ENCODE measurements at regions not wholly inside any gene's neighbourhood (a gene's known extent, or its start where the extent isn't known, plus 50 kb on each side); places are given as distances from the start of the nearest gene placed in this dataset.

GRCh38 chr4:166366012-166366411, 493.0 kb downstream of the TLL1 start:
- no peaks in the 10 kb centered on the region for H3F3A ChIP-seq (ENCODE audit: insufficient read depth)
- H3K9me3 ChIP-seq (ENCODE audit: low read depth): no peaks in the 10 kb centered on the region
- DNase-seq: no peak
- H2AFZ ChIP-seq: no peak overlapping the region
- no peak overlapping the region for H3K27ac ChIP-seq
- no peaks in the 10 kb centered on the region for H3K4me1 ChIP-seq (ENCODE audit: insufficient read depth)
- in situ Hi-C loops (cut with MboI): no loop called here
- no peak overlapping the region for H3K4me2 ChIP-seq (ENCODE audit: unreplicated experiment)
- H3K9me2 ChIP-seq (ENCODE audit: insufficient read depth): no peaks in the 10 kb centered on the region; the same call in 1 of the 2 replicates
- H4K20me1 ChIP-seq (ENCODE audit: insufficient read depth): no peaks in the 10 kb centered on the region
- H3K4me3 ChIP-seq: no peak overlapping the region
- H3K9ac ChIP-seq: no peak overlapping the region
- TF ChIP-seq EZH2 (IDR thresholded peaks at IDR 0.05; ENCODE audit: insufficient read depth, poor library complexity, severe bottlenecking): no peak
- TF ChIP-seq EZH2phosphoT487 (IDR thresholded peaks at IDR 0.05; ENCODE audit: insufficient read depth, low read depth): no peak
- H3K27me3 ChIP-seq (replicated peaks; ENCODE audit: insufficient read depth): no peaks in the 10 kb centered on the region
- no peaks in the 10 kb centered on the region for H3K36me3 ChIP-seq (ENCODE audit: low read depth)
- WGBS, 2 experiments (ENCODE audit: low coverage in 1 of 2, low lambda C conversion rate in 2 of 2, missing lambda C conversion rate in 2 of 2): 41% methylated on average over 3 of the region's 3 CpGs
- no peaks in the 10 kb centered on the region for H3K79me2 ChIP-seq (ENCODE audit: insufficient read depth)

GRCh38 chr4:166377578-166377977, 504.5 kb downstream of the TLL1 start:
- Histone ChIP-seq H2AFZ (no peak overlapping the region), H4K20me1 (ENCODE audit: insufficient read depth) (no peaks in the 10 kb centered on the region), H3K27ac (no peak overlapping the region), H3K79me2 (ENCODE audit: insufficient read depth) (no peaks in the 10 kb centered on the region), H3K4me2 (ENCODE audit: unreplicated experiment) (no peak overlapping the region), H3K4me1 (ENCODE audit: insufficient read depth) (no peaks in the 10 kb centered on the region), H3K4me3 (no peak overlapping the region), H3K27me3 (replicated peaks; ENCODE audit: insufficient read depth) (no peaks in the 10 kb centered on the region), H3F3A (ENCODE audit: insufficient read depth) (no peaks in the 10 kb centered on the region), H3K36me3 (ENCODE audit: low read depth) (no peaks in the 10 kb centered on the region), H3K9ac (no peak overlapping the region), H3K9me2 (ENCODE audit: insufficient read depth) (no peaks in the 10 kb centered on the region), H3K9me3 (ENCODE audit: low read depth) (no peaks in the 10 kb centered on the region)
- TF ChIP-seq EZH2phosphoT487 (IDR thresholded peaks at IDR 0.05; ENCODE audit: insufficient read depth, low read depth) (no peak), EZH2 (IDR thresholded peaks at IDR 0.05; ENCODE audit: insufficient read depth, poor library complexity, severe bottlenecking) (no peak)
- no peak for DNase-seq
- WGBS, 2 experiments (ENCODE audit: low coverage in 1 of 2, low lambda C conversion rate in 2 of 2, missing lambda C conversion rate in 2 of 2): 48 to 50% methylated on average over 1 of the region's 1 CpG
- in situ Hi-C loops (cut with MboI): no loop called here

GRCh38 chr4:166386491-166387360, 513.7 kb downstream of the TLL1 start:
- Histone ChIP-seq H3K9me3 (ENCODE audit: low read depth) (no peaks in the 10 kb centered on the region), H3K27me3 (replicated peaks; ENCODE audit: insufficient read depth) (no peaks in the 10 kb centered on the region), H4K20me1 (ENCODE audit: insufficient read depth) (no peaks in the 10 kb centered on the region), H3K4me2 (ENCODE audit: unreplicated experiment) (no peak overlapping the region), H3K27ac (no peak overlapping the region), H3K36me3 (ENCODE audit: low read depth) (no peaks in the 10 kb centered on the region), H2AFZ (no peak overlapping the region), H3K9me2 (ENCODE audit: insufficient read depth) (no peaks in the 10 kb centered on the region), H3K4me1 (ENCODE audit: insufficient read depth) (no peaks in the 10 kb centered on the region), H3K4me3 (no peak overlapping the region), H3K79me2 (ENCODE audit: insufficient read depth) (no peaks in the 10 kb centered on the region), H3F3A (ENCODE audit: insufficient read depth) (no peaks in the 10 kb centered on the region), H3K9ac (no peak overlapping the region)
- in situ Hi-C loops (cut with MboI): no loop called here
- 29 to 34% methylated on average over 6 of the region's 6 CpGs for WGBS, 2 experiments (ENCODE audit: low coverage in 1 of 2, low lambda C conversion rate in 2 of 2, missing lambda C conversion rate in 2 of 2)
- no peak for TF ChIP-seq EZH2 (IDR thresholded peaks at IDR 0.05; ENCODE audit: insufficient read depth, poor library complexity, severe bottlenecking)
- no peak for TF ChIP-seq EZH2phosphoT487 (IDR thresholded peaks at IDR 0.05; ENCODE audit: insufficient read depth, low read depth)
- no peak for DNase-seq

- Histone ChIP-seq H3K9ac (no peak overlapping the region), H4K20me1 (ENCODE audit: insufficient read depth) (no peaks in the 10 kb centered on the region), H3K9me2 (ENCODE audit: insufficient read depth) (no peaks in the 10 kb centered on the region), H3F3A (ENCODE audit: insufficient read depth) (no peaks in the 10 kb centered on the region), H3K36me3 (ENCODE audit: low read depth) (no peaks in the 10 kb centered on the region), H3K4me3 (no peak overlapping the region), H3K4me2 (ENCODE audit: unreplicated experiment) (no peak overlapping the region), H2AFZ (no peak overlapping the region), H3K4me1 (ENCODE audit: insufficient read depth) (no peaks in the 10 kb centered on the region), H3K27me3 (replicated peaks; ENCODE audit: insufficient read depth) (no peaks in the 10 kb centered on the region), H3K9me3 (ENCODE audit: low read depth) (no peaks in the 10 kb centered on the region), H3K27ac (no peak overlapping the region), H3K79me2 (ENCODE audit: insufficient read depth) (no peaks in the 10 kb centered on the region)
- TF ChIP-seq EZH2 (IDR thresholded peaks at IDR 0.05; ENCODE audit: insufficient read depth, poor library complexity, severe bottlenecking) (no peak), EZH2phosphoT487 (IDR thresholded peaks at IDR 0.05; ENCODE audit: insufficient read depth, low read depth) (no peak)
- in situ Hi-C loops (cut with MboI): no loop called here
- 6 to 9% methylated on average over 1 of the region's 1 CpG for WGBS, 2 experiments (ENCODE audit: low coverage in 1 of 2, low lambda C conversion rate in 2 of 2, missing lambda C conversion rate in 2 of 2)
- no peak for DNase-seq
These were observed 518.5 kb downstream of the TLL1 start for GRCh38 chr4:166391501-166391900.

Measured in GM23248 (cell line).